D721Med (cell line): ENCODE measurements at regions not wholly inside any gene's neighbourhood (a gene's known extent, or its start where the extent isn't known, plus 50 kb on each side); places are given as distances from the start of the nearest gene placed in this dataset.

Experiments
- DNase-seq: peaks from one replicate; pipeline ENCODE4 v3.0.0; 2011; ENCODE audit warnings: low spot score; ENCODE audit not compliant: insufficient read length
- FAIRE-seq: peaks from 2 replicates; lab custom pipeline; 2011; peaks lifted over from hg19 to GRCh38; lab: Jason Lieb, UNC
- TF ChIP-seq, protein P1 (sequence below): IDR thresholded peaks from 2 replicates; pipeline ENCODE4 v1.5.1; 2012; ENCODE audit warnings: mild to moderate bottlenecking, control low read depth; ENCODE audit not compliant: insufficient read depth; ENCODE audit errors: missing control alignments

- TF ChIP-seq, protein P1, sequence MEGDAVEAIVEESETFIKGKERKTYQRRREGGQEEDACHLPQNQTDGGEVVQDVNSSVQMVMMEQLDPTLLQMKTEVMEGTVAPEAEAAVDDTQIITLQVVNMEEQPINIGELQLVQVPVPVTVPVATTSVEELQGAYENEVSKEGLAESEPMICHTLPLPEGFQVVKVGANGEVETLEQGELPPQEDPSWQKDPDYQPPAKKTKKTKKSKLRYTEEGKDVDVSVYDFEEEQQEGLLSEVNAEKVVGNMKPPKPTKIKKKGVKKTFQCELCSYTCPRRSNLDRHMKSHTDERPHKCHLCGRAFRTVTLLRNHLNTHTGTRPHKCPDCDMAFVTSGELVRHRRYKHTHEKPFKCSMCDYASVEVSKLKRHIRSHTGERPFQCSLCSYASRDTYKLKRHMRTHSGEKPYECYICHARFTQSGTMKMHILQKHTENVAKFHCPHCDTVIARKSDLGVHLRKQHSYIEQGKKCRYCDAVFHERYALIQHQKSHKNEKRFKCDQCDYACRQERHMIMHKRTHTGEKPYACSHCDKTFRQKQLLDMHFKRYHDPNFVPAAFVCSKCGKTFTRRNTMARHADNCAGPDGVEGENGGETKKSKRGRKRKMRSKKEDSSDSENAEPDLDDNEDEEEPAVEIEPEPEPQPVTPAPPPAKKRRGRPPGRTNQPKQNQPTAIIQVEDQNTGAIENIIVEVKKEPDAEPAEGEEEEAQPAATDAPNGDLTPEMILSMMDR, result no peak
- DNase-seq (no peak), FAIRE-seq (no peak)
These were observed 322.9 kb downstream of the NFIB start for GRCh38 chr9:13990994-13991393.

- FAIRE-seq, result no peak
- DNase-seq, result no peak
- TF ChIP-seq, protein P1, result no peak
These were observed 323.6 kb downstream of the NFIB start for GRCh38 chr9:13990331-13990730.

DNA sequence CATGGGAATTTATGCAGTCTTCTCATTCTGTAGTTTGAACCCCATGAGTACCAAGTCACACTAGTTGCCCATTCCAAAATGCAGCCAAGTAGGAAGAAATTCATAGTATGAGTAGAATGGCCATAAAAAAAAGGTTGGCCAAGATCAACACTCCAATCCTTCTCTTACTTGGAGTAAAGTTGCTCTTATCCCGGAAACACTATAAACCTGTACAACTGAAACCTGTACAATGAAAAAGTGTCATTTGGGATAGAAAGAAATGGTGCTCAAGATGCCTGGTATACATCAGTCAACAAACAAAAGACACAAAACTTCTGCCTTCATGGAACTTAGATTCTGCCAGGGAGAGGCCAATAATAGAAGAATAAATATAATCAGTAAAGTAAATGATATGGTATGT lies 325.0 kb downstream of the NFIB start:
- FAIRE-seq, result no peak
- TF ChIP-seq, protein P1, result no peak
- no peak for DNase-seq

DNA sequence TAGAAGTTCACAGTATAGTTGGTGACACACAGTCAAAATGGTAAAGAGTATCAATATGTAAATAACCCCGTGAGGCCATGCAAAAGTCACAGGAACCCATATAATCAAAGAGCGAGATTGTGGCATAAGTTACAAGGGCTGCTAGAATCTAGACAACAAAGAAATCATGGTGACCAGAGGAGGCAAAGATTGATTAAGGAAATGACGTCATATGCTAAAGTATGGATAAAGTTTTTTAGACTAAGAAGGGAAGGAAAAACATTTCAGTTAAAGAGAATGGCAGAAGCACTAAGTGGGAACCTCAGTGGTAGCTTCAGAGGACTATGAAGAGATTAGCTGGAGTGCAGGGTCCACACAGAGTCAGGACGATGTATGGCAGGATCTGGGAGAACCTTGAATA lies 330.3 kb downstream of the NFIB start:
- TF ChIP-seq, protein P1, result no peak
- DNase-seq (no peak), FAIRE-seq (no peak)

DNA sequence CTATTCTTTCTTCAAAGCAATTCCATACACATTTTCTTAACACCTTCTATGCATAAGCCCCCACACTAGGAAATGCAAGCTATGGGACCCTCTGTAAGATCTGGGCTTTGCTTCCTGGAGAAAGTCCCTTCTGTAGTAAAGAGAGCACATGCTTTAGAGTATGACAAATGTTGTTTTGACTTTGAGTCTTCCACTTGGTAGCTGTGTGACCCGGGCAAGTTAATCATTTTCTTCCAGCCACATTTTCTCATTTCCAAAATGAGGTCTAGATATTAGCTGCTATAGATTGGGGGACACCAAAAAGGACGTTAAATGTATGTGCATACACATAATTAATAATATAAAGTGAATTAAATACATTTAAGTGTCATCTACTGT lies 334.0 kb downstream of the NFIB start:
- FAIRE-seq, result no peak
- no peak for DNase-seq
- TF ChIP-seq, protein P1, result no peak

DNA sequence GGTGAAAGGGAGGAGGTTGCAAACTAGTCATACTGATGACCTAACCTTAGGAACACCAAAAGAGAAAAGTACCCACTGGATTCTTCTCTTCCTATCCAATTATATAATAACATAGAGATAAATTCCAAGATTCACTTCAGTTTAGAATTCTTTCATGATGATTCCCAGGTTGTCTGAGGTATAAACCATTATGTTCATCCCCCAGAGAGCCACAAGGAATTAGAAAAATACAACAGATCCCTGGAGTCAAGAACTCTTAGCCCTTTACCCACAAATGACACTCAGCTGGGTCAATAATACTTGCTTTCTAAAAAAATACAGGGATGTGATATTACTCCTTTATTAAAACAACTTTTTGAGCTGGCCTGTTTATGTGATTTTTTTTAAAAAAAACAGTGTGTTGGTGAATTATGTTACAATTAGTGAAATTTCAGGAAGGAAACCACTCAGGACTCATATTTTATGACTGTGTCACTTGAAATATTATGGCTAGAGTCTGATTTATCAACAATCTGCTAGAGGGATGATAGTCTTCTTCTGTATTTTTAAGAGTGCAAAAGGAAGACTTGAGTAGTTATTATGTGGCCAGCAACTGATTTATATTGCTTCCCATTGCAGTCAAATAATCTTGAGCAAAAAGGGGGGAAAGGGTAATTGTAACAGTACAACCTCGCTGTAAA lies 338.2 kb downstream of the NFIB start:
- no peak for DNase-seq
- FAIRE-seq, result no peak
- TF ChIP-seq, protein P1, result no peak

DNA sequence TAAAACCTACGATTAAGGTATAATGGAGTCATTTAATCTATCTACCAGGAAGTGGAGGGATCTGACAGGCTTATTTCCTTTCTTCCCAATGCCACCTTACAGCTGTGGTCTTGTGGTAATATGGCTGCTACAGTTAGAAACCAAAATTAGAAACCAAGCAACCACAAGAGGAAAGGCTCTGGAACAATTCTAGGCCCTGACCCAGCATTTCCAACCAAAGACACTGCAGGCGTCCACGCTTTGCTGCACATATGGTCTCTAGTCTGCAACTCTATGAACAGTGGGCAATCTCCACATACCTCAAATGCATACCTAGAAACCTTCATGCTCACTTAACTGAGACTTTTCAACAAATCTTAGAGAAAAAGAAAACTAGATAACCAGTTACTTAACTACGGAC lies 339.1 kb downstream of the NFIB start:
- TF ChIP-seq, protein P1, result no peak
- DNase-seq (no peak), FAIRE-seq (no peak)
